ENCODE measurements at regions not wholly inside any gene's neighbourhood (a gene's known extent, or its start where the extent isn't known, plus 50 kb on each side); places are given as distances from the start of the nearest gene placed in this dataset.

DNA sequence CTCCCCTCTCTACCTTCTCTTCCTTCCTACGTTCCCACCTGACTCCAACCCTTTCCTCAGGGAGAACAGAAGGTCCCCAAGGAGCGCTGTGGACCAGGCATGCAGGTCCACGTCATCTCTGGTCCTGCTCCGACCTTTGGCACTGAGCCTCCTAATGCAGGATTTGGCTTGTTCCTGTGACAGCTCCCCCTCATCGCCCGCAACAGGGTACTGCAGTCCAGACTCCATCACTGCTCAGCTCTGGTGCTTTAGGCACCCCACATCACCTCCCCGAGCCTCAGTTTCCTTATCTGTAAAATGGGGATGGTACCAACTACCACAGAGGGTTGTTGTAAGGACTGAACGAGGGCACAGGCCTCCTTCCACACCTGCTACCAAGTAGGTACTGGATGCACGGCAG, 54.6 kb downstream of the FHIP2A start:
- Histone ChIP-seq H3K9me2 (ENCODE audit: insufficient read depth, low read length) (no peaks in the 10 kb centered on the region), H3F3A (ENCODE audit: insufficient read depth, low read length, poor library complexity, severe bottlenecking) (no peaks in the 10 kb centered on the region), H3K27ac (ENCODE audit: low read length) (no peak overlapping the region), H3K4me3 (ENCODE audit: low read length) (no peak overlapping the region), H3K36me3 (ENCODE audit: insufficient read depth, low read length) (no peaks in the 10 kb centered on the region), H3K9ac (ENCODE audit: low read length) (no peak overlapping the region), H3K9me3 (ENCODE audit: low read length) (no peaks in the 10 kb centered on the region), H2AFZ (ENCODE audit: low read depth, low read length) (no peak overlapping the region), H4K20me1 (ENCODE audit: insufficient read depth) (no peaks in the 10 kb centered on the region), H3K79me2 (replicated peaks; ENCODE audit: insufficient read depth, low read length) (no peaks in the 10 kb centered on the region), H3K4me2 (ENCODE audit: low read length) (no peak overlapping the region), H3K27me3 (ENCODE audit: insufficient read depth, low read depth, low read length) (no peaks in the 10 kb centered on the region)
- no peak for TF ChIP-seq EP300 (conservative IDR thresholded peaks at IDR 0.05; ENCODE audit: poor library complexity, severe bottlenecking)
- TF ChIP-seq EZH2 (IDR thresholded peaks at IDR 0.05; ENCODE audit: borderline replicate concordance, insufficient read depth, low read length, poor library complexity, severe bottlenecking), result no peak
- no peak for TF ChIP-seq MXI1 (conservative IDR thresholded peaks at IDR 0.05; ENCODE audit: poor library complexity, severe bottlenecking)
- no peak for TF ChIP-seq SMC3 (conservative IDR thresholded peaks at IDR 0.05; ENCODE audit: poor library complexity)
- no peak for TF ChIP-seq CTCF (IDR thresholded peaks at IDR 0.05; ENCODE audit: poor library complexity, severe bottlenecking)
- TF ChIP-seq RAD21 (conservative IDR thresholded peaks at IDR 0.05), result no peak
- no peak for TF ChIP-seq TAF1 (IDR thresholded peaks at IDR 0.05; ENCODE audit: low read depth)
- no peak for TF ChIP-seq REST (IDR thresholded peaks at IDR 0.05; ENCODE audit: borderline replicate concordance)
- no peak for TF ChIP-seq POLR2AphosphoS5 (IDR thresholded peaks at IDR 0.05)

DNA sequence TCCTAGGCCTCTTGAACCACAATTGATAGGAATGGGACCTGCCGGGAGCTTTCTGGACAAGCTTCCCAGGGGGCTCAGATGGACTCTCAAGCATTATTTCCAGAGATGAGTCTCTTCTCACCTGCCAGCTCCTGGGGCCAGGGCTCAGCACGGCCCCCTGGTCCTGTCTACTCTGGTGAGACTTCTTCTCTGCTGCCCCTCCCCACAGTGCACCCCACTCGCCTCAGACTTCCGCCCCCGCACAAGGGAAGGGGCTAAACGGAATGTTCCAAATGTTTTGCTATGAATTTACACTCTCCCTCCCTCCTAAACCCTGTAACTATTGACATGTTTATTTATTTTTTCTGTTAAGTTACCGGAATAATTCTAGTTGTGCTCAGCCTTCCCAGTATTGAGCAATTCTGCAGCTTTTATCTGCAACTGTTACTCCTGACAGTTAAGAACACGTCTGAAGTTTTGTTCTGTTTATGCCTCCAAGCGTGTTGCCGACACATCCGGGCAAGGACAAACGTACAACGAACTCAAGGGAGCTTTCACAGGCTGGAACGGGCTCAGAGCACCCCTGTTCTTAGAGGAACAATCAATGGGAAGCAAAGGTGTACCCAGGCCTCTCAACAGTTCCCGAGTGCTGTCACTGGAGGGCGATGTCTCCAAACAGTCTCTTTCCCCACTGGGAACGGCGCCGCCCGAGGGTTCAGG, 55.2 kb downstream of the FHIP2A start:
- Histone ChIP-seq H3K27ac (ENCODE audit: low read length) (no peak overlapping the region), H2AFZ (ENCODE audit: low read depth, low read length) (no peak overlapping the region)

More for the DNA sequence above, 55.2 kb downstream of the FHIP2A start:
- H3K9me3 ChIP-seq (ENCODE audit: low read length), result no peaks in the 10 kb centered on the region
- no peaks in the 10 kb centered on the region for H3K36me3 ChIP-seq (ENCODE audit: insufficient read depth, low read length)
- no peaks in the 10 kb centered on the region for H3F3A ChIP-seq (ENCODE audit: insufficient read depth, low read length, poor library complexity, severe bottlenecking)
- peak; percentile 68 for TF ChIP-seq SMC3 (conservative IDR thresholded peaks at IDR 0.05; ENCODE audit: poor library complexity)
- TF ChIP-seq RAD21 (conservative IDR thresholded peaks at IDR 0.05), result peak; percentile 72
- no peak for TF ChIP-seq TAF1 (IDR thresholded peaks at IDR 0.05; ENCODE audit: low read depth)
- peak; percentile 66 for TF ChIP-seq CTCF (IDR thresholded peaks at IDR 0.05; ENCODE audit: poor library complexity, severe bottlenecking)
- H3K27me3 ChIP-seq (ENCODE audit: insufficient read depth, low read depth, low read length), result no peaks in the 10 kb centered on the region
- no peaks in the 10 kb centered on the region for H3K9me2 ChIP-seq (ENCODE audit: insufficient read depth, low read length)
- no peak overlapping the region for H3K4me3 ChIP-seq (ENCODE audit: low read length)
- H3K79me2 ChIP-seq (replicated peaks; ENCODE audit: insufficient read depth, low read length), result no peaks in the 10 kb centered on the region
- no peaks in the 10 kb centered on the region for H4K20me1 ChIP-seq (ENCODE audit: insufficient read depth)
- H3K4me2 ChIP-seq (ENCODE audit: low read length), result no peak overlapping the region
- no peak overlapping the region for H3K9ac ChIP-seq (ENCODE audit: low read length)
